Naive thymus-derived CD4-positive, alpha-beta T cell (primary cell): ENCODE measurements at regions not wholly inside any gene's neighbourhood (a gene's known extent, or its start where the extent isn't known, plus 50 kb on each side); places are given as distances from the start of the nearest gene placed in this dataset.

ENCODE experiments used
- ATAC-seq: fragments of 150-1000 bp; cut with Tn5 transposase; 2 replicates; pipeline ENCODE4 v1.10.0; 2021; ENCODE audit warnings: mild to moderate bottlenecking, moderate library complexity
- CTCF ChIA-PET: fragments of 350-600 bp; sonication (Branson Sonifier 250); formaldehyde crosslinking; loops from one replicate; lab custom pipeline; 2021; ENCODE audit warnings: antibody characterized with exemption; lab: Charles Lee
- POLR2A ChIA-PET: fragments of 350-600 bp; sonication (Branson Sonifier 250); formaldehyde crosslinking; loops from one replicate; lab custom pipeline; 2021; ENCODE audit warnings: antibody characterized with exemption, inconsistent platforms; lab: Charles Lee
- DNase-seq, 9 donors: peaks; one replicate each; pipeline versions ENCODE4 v3.0.0 to v3.0.0-alpha.2; 2020 to 2022; ENCODE audit warnings: mixed read lengths in 1 of 9
- H3K27ac ChIP-seq: one replicate; pipeline ENCODE4 v1.7.0; 2013; ENCODE audit warnings: mild to moderate bottlenecking, low read depth, low read length, moderate library complexity
- H3K27me3 ChIP-seq, 2 donors: one replicate each; pipeline ENCODE4 v1.7.0; 2013; ENCODE audit warnings: low read length in 2 of 2, mild to moderate bottlenecking in 2 of 2, moderate library complexity in 2 of 2; ENCODE audit not compliant: control insufficient read depth in 2 of 2, insufficient read depth in 2 of 2
- H3K36me3 ChIP-seq, 3 experiments: 1 replicate in 2 of 3; 2 replicates in 1 of 3; pipeline ENCODE4 v1.7.0; 2013; ENCODE audit warnings: low read length in 3 of 3, mild to moderate bottlenecking in 3 of 3, moderate library complexity in 1 of 3; ENCODE audit not compliant: insufficient read depth in 3 of 3, control insufficient read depth in 2 of 3
- H3K4me1 ChIP-seq, 2 donors: one replicate each; pipeline ENCODE4 v1.7.0; 2013; ENCODE audit warnings: low read length in 2 of 2, mild to moderate bottlenecking in 2 of 2, moderate library complexity in 1 of 2; ENCODE audit not compliant: control insufficient read depth in 2 of 2, insufficient read depth in 2 of 2
- H3K4me3 ChIP-seq: 2 replicates; pipeline ENCODE4 v1.7.0; 2013; ENCODE audit warnings: mild to moderate bottlenecking, low read length
- H3K9me3 ChIP-seq, 3 experiments: 1 replicate in 2 of 3; 2 replicates in 1 of 3; pipeline ENCODE4 v1.7.0; 2013; ENCODE audit warnings: low read length in 3 of 3; ENCODE audit not compliant: control insufficient read depth in 2 of 3
- H3K27ac Mint-ChIP-seq, 9 donors: one replicate each; pipeline ENCODE4 v1.8.0; 2020 to 2022; ENCODE audit warnings: mixed read lengths in 9 of 9, mild to moderate bottlenecking in 8 of 9, moderate library complexity in 5 of 9, inconsistent platforms in 2 of 9
- H3K27me3 Mint-ChIP-seq, 5 donors: one replicate each; pipeline ENCODE4 v1.8.0; 2021 to 2022; ENCODE audit warnings: mixed read lengths in 5 of 5, mild to moderate bottlenecking in 1 of 5
- H3K36me3 Mint-ChIP-seq, 5 donors: one replicate each; pipeline ENCODE4 v1.8.0; 2020 to 2022; ENCODE audit warnings: mixed read lengths in 5 of 5, mild to moderate bottlenecking in 3 of 5, inconsistent platforms in 1 of 5
- H3K4me1 Mint-ChIP-seq, 7 donors: one replicate each; pipeline ENCODE4 v1.8.0; 2020 to 2022; ENCODE audit warnings: mixed read lengths in 7 of 7, mild to moderate bottlenecking in 3 of 7, inconsistent platforms in 1 of 7
- H3K4me3 Mint-ChIP-seq, 10 donors: one replicate each; pipeline ENCODE4 v1.8.0; 2020 to 2022; ENCODE audit warnings: mild to moderate bottlenecking in 10 of 10, mixed read lengths in 10 of 10, moderate library complexity in 6 of 10, inconsistent platforms in 2 of 10
- H3K9me3 Mint-ChIP-seq, 11 donors: one replicate each; pipeline ENCODE4 v1.8.0; 2020 to 2022; ENCODE audit warnings: mixed read lengths in 11 of 11, mild to moderate bottlenecking in 4 of 11, inconsistent platforms in 1 of 11, moderate library complexity in 1 of 11
- intact Hi-C, 2 donors: fragments of 100-400 bp; cut with micrococcal nuclease; formaldehyde crosslinking; loops; one replicate each; pipeline ENCODE4 v1.15.1; 2023

DNA sequence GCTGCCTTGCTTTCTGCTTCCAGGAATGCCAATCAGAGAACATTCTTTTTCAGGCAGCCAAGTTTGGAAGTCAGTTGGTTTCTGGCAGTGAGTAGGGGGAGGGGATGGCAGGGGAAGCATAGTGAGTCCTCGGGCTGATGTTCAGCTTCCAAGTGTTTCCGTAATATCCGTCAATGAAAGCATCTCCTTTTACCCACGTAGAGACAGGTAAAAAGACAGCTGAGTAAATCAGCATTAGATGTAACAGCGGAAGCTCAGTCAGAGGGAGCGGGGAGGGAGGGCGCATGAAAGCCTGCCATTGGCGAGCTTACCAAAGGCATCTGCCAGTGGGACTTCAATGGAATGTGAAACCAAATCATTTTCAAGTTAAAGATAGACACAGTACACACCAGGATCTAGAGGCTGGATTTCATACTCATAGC lies 117.1 kb upstream of the DTNA start:
- ATAC-seq (no peak), DNase-seq (no peak)
- Histone ChIP-seq H3K36me3 (no peaks in the 10 kb centered on the region), H3K9me3 (no peaks in the 10 kb centered on the region), H3K4me1 (no peaks in the 10 kb centered on the region), H3K4me3 (no peak overlapping the region), H3K27ac (no peak overlapping the region), H3K27me3 (no peaks in the 10 kb centered on the region)
- Mint-ChIP-seq H3K4me1 (no peaks in the 10 kb centered on the region), H3K4me3 (no peak overlapping the region), H3K27me3 (peaks cover 0 to 7% (median 0%) of the 10 kb centered on the region in 5 donors), H3K36me3 (peaks cover 0 to 5% (median 0%) of the 10 kb centered on the region in 5 donors), H3K27ac (no peak overlapping the region), H3K9me3 (peaks cover 0 to 8% (median 0%) of the 10 kb centered on the region in 11 donors)
- CTCF ChIA-PET: no interaction called here
- intact Hi-C loops: no loop called here
- POLR2A ChIA-PET: no interaction called here

DNA sequence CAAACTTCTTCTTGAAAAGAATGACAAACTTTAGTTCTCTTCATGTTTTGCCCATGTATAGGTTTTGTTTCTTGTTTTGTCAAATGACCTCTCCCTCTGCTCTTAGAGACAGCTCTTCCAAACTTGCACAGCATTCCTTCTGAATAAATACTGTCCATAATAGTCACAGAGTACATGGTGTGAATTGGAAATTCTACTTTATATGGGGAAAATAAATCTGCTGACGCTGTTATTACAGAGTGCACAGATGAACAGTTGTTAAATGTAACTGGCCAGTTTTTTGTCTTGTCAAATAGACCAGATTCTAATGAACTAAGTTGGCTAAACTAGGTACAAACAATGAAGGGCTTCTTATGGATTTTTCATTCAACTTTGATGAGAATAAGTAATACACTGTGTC lies 115.8 kb upstream of the DTNA start:
- Histone ChIP-seq H3K4me3 (no peak overlapping the region), H3K9me3 (no peaks in the 10 kb centered on the region), H3K27ac (no peak overlapping the region), H3K36me3 (no peaks in the 10 kb centered on the region), H3K4me1 (no peaks in the 10 kb centered on the region), H3K27me3 (no peaks in the 10 kb centered on the region)
- H3K27me3 Mint-ChIP-seq: peaks cover 0 to 7% (median 0%) of the 10 kb centered on the region in 5 donors
- no peak overlapping the region for H3K27ac Mint-ChIP-seq
- ChIA-PET POLR2A (no interaction called here), CTCF (no interaction called here)
- ATAC-seq: no peak
- H3K4me3 Mint-ChIP-seq: no peak overlapping the region
- H3K4me1 Mint-ChIP-seq: no peaks in the 10 kb centered on the region
- no peak for DNase-seq
- peaks cover 0 to 8% (median 0%) of the 10 kb centered on the region in 11 donors for H3K9me3 Mint-ChIP-seq
- peaks cover 0 to 5% (median 0%) of the 10 kb centered on the region in 5 donors for H3K36me3 Mint-ChIP-seq
- intact Hi-C loops: no loop called here

DNA sequence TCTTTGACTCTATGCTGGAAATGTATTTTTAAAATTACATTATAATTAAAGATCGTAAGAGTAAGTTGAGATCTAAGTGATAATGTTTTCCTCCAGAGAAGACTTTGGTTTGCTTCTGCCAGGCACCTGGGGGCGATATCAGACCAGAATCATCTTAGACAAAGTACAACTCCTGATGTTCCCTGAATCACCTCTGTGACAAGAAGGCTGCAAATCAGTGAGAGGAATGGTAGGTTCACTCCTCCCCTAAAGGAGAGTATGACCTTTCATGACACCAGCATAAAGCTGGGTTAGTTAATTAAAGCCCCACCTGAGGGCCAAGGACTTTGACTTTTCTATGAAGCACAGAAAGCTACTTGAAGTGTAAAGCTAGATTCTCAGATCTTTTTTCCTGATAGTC lies 114.4 kb upstream of the DTNA start:
- H3K4me3 Mint-ChIP-seq: no peak overlapping the region
- Histone ChIP-seq H3K4me3 (no peak overlapping the region), H3K9me3 (no peaks in the 10 kb centered on the region), H3K36me3 (no peaks in the 10 kb centered on the region), H3K27ac (no peak overlapping the region), H3K4me1 (no peaks in the 10 kb centered on the region), H3K27me3 (no peaks in the 10 kb centered on the region)
- peaks cover 0 to 5% (median 0%) of the 10 kb centered on the region in 5 donors for H3K36me3 Mint-ChIP-seq
- ChIA-PET POLR2A (no interaction called here), CTCF (no interaction called here)
- H3K27me3 Mint-ChIP-seq: peaks cover 0 to 7% (median 0%) of the 10 kb centered on the region in 5 donors
- intact Hi-C loops: no loop called here
- ATAC-seq (no peak), DNase-seq (no peak)
- H3K27ac Mint-ChIP-seq: no peak overlapping the region
- no peaks in the 10 kb centered on the region for H3K4me1 Mint-ChIP-seq
- H3K9me3 Mint-ChIP-seq: peaks cover 0 to 8% (median 0%) of the 10 kb centered on the region in 11 donors

DNA sequence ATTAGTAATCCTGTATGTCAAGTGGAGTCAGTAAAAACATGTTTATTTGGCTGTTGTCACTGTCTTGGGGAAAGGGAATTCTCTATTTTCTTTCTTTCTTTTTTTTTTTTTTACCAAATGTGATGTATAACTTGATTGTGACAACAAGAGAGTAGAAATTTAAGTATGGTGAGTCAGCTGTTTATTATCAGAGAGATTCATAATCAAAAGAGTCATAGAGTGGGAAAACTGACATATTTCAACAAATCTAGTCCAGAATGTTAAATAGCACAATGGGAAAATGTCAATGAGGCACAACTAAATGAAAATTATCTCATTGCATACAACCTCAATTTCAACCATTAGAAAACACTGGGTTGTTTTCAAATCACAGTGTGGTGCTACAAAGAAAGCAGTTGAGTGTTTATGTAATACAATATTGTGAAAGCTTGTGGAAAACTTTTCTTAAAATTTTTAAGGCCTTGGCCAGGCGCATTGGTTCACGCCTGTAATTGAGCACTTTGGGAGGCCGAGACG lies 111.9 kb upstream of the DTNA start:
- H3K36me3 ChIP-seq: no peaks in the 10 kb centered on the region
- intact Hi-C loops: no loop called here
- ATAC-seq: no peak
- Mint-ChIP-seq H3K27ac (no peak overlapping the region), H3K4me3 (no peak overlapping the region), H3K4me1 (no peaks in the 10 kb centered on the region), H3K36me3 (peaks cover 0 to 5% (median 0%) of the 10 kb centered on the region in 5 donors), H3K9me3 (peaks cover 0 to 8% (median 0%) of the 10 kb centered on the region in 11 donors), H3K27me3 (peaks cover 0 to 7% (median 0%) of the 10 kb centered on the region in 5 donors)
- H3K4me1 ChIP-seq: no peaks in the 10 kb centered on the region
- no peak overlapping the region for H3K4me3 ChIP-seq
- no peaks in the 10 kb centered on the region for H3K9me3 ChIP-seq
- DNase-seq: no peak
- no peaks in the 10 kb centered on the region for H3K27me3 ChIP-seq
- CTCF ChIA-PET: no interaction called here
- no peak overlapping the region for H3K27ac ChIP-seq
- POLR2A ChIA-PET: no interaction called here

DNA sequence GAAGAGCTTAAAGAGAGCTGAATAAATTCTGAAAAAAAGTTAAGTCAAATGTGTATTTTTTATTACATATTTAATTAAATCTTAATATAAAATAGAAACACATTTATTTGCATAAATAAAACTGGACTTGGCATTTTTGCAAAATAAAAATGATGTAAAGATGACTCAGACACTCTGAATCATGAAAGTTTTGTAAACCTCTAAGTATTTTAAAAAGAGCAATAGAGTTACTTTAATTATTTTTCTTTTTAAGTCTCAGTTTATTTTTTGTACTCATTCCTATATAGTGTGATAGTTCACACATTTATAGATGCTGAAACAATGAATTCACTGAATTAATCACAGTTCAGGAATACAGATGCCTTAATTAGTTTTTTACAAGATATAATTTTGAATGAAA lies 109.9 kb upstream of the DTNA start:
- intact Hi-C loops: no loop called here
- Mint-ChIP-seq H3K9me3 (peaks cover 0 to 8% (median 0%) of the 10 kb centered on the region in 11 donors), H3K27me3 (peaks cover 0 to 7% (median 0%) of the 10 kb centered on the region in 5 donors), H3K36me3 (peaks cover 0 to 5% (median 0%) of the 10 kb centered on the region in 5 donors), H3K4me3 (no peak overlapping the region), H3K27ac (no peak overlapping the region), H3K4me1 (no peaks in the 10 kb centered on the region)
- H3K27ac ChIP-seq: no peak overlapping the region
- ChIA-PET POLR2A (no interaction called here), CTCF (no interaction called here)
- no peaks in the 10 kb centered on the region for H3K36me3 ChIP-seq
- no peaks in the 10 kb centered on the region for H3K4me1 ChIP-seq
- H3K27me3 ChIP-seq: no peaks in the 10 kb centered on the region
- H3K4me3 ChIP-seq: no peak overlapping the region
- DNase-seq: no peak
- no peak for ATAC-seq
- H3K9me3 ChIP-seq: no peaks in the 10 kb centered on the region

DNA sequence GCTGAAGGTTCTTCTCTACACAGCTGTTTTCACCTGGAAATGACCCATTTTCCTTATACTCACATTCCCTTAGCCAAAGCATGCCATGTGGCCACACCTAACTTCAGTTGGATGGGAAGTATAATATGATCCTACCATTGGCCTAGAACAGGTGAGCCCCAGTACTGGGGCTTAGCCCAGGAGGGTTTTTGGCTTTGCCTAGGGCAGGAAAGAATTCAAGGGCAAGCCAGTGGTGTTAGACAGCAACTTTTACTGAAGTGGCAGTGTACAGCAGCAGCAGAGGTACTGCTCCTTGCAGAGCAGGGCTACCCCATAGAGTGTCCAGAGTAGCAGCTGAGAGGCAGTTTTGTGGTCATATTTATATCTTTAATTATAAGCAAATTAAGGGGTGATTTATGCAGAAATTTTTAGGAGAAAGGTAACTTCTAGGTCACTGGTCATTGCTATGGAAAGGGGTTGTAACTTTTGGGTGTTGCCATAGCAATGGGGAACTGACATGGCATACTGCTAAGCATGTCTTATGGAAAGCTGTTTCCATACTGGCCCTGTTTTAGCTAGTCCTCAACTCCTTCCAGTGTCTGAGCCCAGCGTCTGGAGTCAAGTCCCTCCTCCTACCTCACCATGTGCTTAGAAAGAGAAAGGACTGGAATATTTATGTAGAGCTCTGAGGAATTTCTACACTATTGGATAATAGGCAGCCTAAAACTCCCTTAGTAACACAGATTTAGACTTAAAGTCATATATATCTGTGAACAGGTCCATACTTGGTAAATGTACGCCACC lies 109.0 kb upstream of the DTNA start:
- Mint-ChIP-seq H3K27ac (no peak overlapping the region), H3K36me3 (peaks cover 0 to 5% (median 0%) of the 10 kb centered on the region in 5 donors), H3K27me3 (peaks cover 0 to 7% (median 0%) of the 10 kb centered on the region in 5 donors), H3K4me1 (no peaks in the 10 kb centered on the region), H3K4me3 (no peak overlapping the region), H3K9me3 (peaks cover 0 to 6% (median 0%) of the 10 kb centered on the region in 11 donors)
- Histone ChIP-seq H3K27ac (no peak overlapping the region), H3K27me3 (no peaks in the 10 kb centered on the region), H3K4me3 (no peak overlapping the region), H3K36me3 (no peaks in the 10 kb centered on the region), H3K9me3 (no peaks in the 10 kb centered on the region), H3K4me1 (no peaks in the 10 kb centered on the region)
- ChIA-PET POLR2A (no interaction called here), CTCF (no interaction called here)
- DNase-seq (no peak), ATAC-seq (no peak)
- intact Hi-C loops: no loop called here

DNA sequence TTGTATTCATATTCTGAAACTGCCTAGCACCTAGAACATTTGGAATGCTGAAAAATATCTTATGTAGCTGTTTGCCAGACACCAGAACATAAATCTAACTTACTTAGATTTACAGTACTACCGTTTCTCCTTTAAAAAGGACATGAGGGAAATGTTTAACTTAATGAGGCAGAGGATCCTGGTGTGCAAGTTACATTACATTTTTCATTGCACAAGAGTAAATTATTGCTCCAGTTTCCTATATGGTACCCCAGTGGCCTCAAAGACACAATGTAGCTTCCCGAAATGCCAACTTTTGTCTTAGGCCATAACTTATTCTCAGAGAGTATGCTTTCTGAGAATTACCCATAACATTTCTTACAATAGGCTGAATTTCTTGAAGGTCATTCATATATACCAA lies 105.5 kb upstream of the DTNA start:
- CTCF ChIA-PET: no interaction called here

More for the DNA sequence above, 105.5 kb upstream of the DTNA start:
- Histone ChIP-seq H3K27ac (no peak overlapping the region), H3K4me1 (no peaks in the 10 kb centered on the region), H3K36me3 (no peaks in the 10 kb centered on the region), H3K4me3 (no peak overlapping the region), H3K9me3 (no peaks in the 10 kb centered on the region), H3K27me3 (no peaks in the 10 kb centered on the region)
- ATAC-seq (no peak), DNase-seq (no peak)
- Mint-ChIP-seq H3K27ac (no peak overlapping the region), H3K27me3 (peaks cover 0 to 3% (median 0%) of the 10 kb centered on the region in 5 donors), H3K36me3 (no peaks in the 10 kb centered on the region), H3K4me3 (no peak overlapping the region), H3K9me3 (peaks cover 0 to 6% (median 0%) of the 10 kb centered on the region in 11 donors), H3K4me1 (no peaks in the 10 kb centered on the region)
- intact Hi-C loops: no loop called here
- POLR2A ChIA-PET: no interaction called here
